Mucosa of gallbladder (tissue), 1 donor: ENCODE measurements at regions not wholly inside any gene's neighbourhood (a gene's known extent, or its start where the extent isn't known, plus 50 kb on each side); places are given as distances from the start of the nearest gene placed in this dataset.

Experiments used
- DNase-seq: peaks from one replicate; pipeline ENCODE4 v3.0.0-alpha.2; 2020; ENCODE audit warnings: low spot score
- donor health status: DM: no; HTN: no; CAD: no.

DNA sequence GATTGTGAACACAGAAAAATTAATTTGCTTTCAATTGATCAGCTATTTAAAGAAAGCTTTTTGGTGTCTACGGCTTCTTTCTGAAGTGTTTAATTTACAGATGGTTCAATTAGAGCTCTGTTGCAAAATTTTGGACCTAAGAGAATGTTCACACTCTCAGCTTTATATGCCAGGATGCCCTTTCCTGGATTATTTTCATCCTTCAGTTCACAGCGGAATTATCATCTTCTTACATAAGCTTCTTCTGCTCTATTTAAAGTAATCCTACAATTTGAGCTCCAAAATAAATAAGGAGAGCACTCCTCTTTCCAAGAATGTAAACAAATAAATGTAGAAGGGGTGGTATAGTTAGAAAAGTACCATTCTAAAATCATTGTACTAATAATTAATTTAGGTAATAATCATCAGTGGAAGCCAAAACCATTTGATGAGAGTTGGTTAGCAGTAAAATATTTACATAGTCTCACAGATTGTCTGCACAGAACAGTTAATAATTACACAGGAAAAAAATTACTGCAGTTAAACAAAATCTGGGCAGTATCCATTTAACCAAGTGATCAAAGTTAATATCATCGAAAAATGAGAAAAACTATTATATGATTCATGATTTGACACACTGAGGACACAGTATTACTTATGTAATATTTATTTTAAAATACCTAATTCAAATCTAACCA lies 298.0 kb upstream of the TMEM229A start:
- no peak for DNase-seq

DNA sequence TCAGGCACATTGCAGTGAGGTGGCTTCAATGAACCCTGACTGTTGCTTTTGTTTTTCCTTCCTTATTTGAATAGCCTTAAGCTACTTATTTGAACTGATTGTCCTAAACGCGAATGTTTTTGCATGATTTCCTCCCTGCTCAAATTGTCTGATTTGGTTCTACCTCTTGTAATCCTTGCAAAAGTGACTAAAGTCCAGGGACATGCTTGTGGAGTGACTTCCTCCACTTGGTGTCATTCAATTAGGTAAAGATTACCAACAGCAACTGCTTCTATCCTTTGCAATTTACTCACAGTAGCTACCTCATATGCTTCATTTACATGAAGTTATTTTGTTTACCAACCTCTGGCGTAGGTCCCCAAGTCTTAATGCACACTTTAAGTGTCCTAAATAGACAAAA lies 295.9 kb upstream of the TMEM229A start:
- no peak for DNase-seq

DNA sequence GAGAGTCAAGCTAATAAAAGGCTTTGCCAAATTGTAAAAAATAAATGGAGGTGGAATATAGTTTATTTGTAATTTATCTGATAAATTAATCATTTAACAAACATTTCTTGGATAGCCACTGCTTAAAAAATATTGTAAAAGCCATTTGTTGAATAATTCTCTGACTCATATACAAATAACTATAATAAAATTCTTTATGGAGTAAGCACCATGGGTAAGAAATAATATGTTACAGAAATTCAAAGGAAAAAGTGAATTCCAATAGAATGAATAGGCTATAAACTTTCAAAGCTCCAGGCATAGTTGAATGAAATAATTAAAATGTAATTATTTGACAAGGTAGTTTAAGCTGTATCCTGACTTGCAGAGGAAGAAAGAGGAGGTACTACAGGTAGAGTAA lies 291.4 kb upstream of the TMEM229A start:
- no peak for DNase-seq

DNA sequence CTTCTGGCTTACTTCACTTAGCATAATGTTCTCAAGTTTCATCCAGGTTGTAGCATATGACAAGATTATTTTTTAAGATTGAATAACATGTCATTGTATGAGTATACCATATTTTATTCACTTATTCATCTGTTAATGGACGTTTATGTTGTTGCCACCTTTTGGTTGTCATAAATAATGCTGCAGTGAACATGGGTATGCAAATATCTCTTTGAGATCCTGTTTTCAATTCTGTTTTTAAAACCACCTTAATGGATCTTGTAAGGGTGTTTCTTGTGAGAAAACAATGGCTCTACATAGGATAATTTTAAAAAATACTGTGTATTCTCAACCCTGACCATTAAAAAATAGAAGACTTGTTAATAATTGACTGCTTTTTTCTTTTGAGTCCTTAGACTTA lies 290.7 kb upstream of the TMEM229A start:
- no peak for DNase-seq

DNA sequence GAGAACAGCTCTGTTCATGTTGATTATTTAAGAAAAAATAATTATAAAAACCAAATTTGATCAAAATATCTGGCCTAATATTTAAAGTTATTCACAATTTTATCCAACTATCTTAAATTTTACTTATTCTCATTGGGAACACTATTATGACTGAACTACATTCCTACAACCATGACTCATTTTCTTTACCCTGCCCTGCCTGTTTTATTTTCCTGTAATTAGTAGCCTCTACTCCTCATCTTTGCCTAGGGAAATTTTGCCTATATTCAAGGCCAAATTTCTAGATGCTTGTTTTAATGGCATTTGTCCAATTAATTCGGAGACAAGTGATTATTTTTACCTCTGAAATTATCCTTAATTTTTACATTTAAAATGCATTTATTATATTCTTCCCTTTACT lies 289.7 kb upstream of the TMEM229A start:
- DNase-seq = no peak

DNA sequence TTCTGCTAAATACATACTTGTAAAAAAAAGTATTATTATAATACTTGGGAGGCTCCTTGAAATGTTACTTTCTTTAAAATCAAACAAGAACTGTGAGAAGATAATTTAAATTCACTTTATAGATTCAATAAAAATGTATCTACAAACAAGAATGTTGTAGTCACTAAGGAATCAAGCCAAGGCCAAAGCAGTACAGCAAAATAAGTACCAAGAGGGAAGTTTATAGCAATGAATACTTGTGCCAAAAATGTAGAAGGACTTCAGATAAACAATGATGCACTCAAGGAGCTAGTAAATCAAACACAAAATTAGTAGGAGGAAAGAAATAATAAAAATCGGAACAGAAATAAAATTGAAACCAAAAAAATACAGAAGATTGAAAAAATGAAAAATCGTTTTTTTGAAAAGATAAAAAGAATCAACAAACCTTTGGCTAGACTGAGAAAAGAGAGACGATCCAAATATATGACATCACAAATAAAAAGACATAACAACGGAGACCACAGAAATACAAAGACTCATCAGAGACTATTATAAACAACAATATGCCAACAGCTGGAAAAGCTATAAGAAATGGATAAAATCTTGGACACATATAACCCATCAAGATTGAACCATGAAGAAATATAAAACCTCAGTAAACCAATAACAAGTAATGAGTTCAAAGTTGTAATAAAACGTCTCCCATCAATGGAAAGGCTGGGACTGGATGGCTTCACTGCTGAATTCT lies 286.0 kb upstream of the TMEM229A start:
- DNase-seq = no peak

DNA sequence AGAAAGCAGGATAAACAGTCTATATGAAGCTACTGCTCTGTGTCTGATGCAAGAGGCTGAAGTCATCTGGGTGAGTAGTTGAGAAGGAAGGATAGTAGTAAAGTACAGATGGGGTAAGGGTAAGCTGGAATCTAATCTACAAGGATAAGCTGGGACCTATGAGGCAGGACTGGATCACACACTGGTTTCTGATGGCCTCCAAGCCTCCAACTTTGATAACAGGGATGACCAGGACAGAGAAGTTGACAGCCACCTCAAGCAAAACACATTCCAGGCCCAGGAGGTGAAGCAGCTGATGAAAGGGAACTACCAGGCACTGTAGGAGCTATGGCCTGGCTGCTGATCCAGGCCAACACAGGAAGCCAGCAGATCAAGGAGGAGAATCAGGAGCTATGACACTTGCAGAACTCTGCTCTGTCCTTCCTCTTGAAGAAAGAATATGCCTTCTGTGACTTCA lies 278.1 kb upstream of the TMEM229A start:
- DNase-seq = no peak

DNA sequence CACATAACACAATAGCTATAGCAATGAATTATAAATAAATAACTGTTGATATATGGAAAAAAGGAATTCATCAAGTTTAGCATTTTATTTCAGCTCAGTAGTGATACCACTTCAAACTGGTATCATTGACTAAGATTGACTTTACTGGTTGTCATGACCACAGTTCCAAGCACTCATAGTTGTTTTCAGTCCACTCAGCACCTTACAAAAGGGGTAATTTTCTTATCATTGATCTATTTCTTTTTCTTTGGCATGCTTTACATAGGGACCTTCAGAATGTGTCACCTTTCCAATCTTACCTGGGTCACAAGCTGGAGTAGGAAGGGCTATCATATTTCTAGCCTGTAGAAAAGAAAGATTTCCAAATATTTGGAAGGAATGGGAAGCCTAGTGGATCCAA lies 275.5 kb upstream of the TMEM229A start:
- no peak for DNase-seq

DNA sequence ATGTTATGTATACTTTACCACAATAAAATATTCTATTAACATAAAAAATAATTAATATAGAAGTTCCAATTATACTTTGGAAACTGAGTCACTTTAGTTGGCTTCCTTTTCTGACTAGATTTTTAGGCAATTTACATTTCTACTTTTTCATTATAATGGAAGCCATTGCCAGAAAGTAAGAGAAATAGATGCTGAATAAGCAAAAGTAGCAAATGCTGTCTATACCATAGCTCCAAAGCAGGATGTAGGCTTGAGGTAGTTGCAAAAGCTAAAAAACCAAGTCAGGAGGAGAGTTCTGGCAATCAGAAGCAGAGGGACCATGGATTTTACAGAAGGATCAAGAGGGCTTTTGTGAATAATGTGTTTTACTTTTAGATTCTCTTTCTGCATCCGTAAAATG lies 262.4 kb upstream of the TMEM229A start:
- no peak for DNase-seq

DNA sequence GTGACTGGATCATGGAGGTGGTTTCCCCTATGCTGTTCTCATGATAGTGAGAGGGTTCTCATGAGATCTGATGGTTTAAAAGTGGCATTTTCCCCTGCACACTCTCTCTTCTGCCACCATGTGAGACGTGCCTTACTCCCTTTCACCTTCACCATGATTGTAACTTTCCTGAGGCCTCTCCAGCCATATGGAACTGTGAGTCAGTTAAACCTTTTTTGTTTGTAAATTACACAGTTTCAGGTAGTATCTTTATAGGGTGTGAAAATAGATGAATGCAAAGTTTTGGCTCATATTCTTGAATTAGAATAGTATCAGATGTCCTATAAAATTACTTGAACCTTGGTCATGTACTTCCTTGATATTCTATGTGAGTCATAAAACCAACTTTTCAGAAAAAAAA lies 252.1 kb upstream of the TMEM229A start:
- no peak for DNase-seq

DNA sequence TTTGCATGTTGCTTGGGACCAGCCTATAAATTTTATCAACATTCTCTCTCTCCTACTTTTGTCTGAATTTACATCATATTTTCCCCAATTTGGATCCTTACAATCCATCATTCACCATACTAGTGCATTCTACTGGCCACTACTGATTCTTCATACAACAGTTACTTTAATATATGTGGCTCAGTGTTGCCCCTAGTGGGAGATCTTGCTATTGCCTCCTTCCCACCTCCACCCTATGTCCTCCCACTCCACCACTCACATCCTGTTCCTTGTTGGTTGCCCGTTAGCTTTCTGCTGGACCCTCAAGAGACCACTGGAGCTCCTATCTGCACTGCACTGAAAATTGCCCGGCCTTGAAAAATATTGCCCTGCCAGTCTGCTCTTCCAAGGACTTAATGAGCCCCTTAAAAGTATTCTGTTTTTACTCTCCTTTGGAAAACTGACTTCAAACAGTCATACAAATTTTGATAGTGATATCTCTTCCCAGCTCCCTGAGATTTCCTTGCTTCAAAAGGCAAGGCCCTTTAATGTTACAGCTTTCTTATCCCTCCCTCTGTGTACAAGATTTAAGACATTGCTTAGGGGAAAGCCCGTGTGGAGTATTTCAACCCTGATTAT lies 243.2 kb upstream of the TMEM229A start:
- DNase-seq = no peak

DNA sequence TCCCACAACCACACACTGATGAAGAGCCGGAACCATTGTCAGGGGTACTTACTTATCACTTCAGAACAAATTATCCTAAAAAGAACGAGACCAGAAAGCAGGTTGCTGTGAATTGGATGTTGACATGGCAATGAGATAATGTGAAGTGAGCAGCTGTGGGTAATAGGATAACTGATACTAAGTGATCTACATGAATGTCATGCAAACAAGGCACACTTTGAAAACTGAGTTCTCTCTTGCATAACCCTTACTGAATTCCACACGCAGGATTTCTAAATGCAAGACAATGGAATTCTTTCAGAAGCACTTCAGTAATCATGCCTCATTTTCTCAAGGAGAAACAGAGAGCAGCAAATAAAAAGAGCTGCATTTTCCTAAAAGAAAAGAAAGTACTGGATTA lies 242.5 kb upstream of the TMEM229A start:
- no peak for DNase-seq

DNA sequence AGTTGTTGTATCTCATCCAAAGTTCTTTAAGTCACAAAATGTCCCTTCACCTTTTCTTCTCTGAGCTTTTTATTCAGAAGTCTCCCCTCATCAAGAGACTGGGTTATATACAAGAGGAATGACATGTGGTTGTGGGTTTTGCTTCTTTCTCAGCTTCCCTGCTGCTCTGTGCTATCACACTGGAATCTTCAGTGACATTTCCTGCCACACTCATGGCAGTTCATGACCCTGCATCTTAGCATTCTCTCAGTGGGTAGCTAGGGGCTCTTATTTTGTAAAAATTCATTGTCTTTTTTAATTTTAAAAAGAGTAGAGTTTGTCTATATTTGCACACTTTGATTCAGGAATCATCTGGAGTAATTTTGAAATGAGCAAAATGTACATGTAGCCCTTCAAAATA lies 236.9 kb upstream of the TMEM229A start:
- DNase-seq = no peak

DNA sequence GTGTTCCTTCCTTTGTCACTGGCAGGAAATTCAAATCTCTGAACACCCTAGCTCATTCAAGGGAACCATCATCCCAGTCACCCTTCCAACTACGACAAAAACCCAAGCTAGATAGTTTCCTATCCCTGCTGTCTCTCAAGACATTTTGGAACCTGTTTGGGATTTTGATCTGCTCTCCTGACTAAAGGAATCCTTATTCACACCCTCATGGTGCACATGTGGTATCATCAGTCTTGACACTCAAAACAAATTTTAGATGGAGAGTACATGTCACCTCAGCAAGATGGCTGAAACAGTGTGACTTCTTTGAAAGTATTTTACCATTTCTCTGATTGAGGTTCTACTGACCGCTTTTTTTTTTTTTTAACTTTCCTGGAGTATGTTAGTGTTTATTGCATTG lies 234.3 kb upstream of the TMEM229A start:
- DNase-seq = no peak

DNA sequence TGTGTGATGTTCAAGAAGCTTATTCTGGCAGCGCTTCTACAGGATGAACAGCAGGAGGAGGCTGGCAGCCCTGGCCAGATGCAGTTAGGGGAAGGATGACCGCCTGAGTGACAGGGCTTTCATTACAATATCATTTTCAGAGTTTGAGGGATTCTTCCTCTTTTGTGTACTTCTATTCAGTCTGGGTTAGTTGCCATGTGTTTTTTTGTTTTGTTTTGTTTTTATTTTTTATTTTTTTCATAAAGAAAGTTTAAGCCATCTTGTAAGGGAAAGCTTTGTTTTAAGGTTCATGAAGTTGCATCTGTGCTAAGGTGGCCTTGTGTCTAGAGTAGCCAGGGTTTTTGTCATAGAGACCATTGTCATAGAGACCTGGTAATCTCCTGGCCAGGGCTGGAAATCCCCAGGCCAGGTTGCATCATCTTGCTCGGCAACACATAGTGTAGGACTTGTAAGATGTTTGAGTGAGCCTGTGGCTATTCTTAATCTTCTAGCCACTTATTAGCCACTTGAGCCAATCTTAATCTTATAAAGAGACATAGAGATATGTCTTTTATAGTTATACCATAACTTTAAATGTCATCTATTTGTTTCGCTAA lies 230.5 kb upstream of the TMEM229A start:
- DNase-seq = no peak

DNA sequence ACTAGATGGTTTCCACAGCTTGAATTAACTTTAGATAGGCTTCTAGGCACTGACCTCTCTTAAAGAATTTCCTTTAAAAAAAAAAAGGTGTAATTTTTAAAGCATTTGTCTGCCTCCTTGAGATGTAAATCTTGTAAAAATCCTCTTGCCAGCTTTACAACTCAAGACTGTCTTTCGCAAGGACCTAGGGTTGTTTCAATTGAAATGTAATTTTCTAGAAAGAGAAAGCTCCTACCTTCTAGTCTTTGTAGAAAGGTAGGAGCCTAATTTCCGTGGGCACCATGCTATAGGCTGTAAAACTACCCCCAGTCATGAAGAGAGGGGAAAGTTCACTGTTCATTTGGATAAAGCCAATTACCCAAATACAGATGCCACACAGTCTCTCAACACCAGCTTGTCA lies 228.8 kb upstream of the TMEM229A start:
- DNase-seq = no peak

DNA sequence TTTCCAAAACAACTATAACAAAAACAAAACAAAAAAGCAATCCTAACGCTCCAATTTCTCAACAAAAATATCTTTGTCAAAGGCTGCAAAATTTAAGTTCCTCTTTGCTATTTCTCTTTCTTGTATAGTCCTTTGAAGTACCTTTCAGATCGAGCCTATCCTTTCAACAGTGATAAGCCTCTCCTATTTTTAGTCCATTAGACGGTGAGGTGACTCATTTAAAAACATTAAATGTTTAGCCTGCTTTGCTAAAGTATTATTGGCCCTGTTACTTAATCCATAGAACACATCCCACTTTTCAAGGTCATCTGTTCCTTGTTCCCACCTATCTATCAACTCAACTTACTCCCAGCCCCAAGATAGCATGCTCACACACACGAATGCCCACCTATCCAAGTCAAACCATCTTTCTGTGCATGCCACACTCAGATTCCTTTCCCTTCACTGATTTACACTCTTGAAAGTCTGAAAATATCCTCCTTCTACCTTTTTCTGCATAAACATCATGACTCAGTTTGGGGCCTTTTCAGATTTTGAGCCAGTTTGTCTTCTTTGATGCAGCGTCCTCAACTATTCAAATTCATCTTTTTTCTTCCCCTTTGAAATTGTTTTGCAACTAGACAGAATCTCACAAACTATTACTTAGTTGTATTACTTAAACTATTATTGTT lies 224.9 kb upstream of the TMEM229A start:
- no peak for DNase-seq

DNA sequence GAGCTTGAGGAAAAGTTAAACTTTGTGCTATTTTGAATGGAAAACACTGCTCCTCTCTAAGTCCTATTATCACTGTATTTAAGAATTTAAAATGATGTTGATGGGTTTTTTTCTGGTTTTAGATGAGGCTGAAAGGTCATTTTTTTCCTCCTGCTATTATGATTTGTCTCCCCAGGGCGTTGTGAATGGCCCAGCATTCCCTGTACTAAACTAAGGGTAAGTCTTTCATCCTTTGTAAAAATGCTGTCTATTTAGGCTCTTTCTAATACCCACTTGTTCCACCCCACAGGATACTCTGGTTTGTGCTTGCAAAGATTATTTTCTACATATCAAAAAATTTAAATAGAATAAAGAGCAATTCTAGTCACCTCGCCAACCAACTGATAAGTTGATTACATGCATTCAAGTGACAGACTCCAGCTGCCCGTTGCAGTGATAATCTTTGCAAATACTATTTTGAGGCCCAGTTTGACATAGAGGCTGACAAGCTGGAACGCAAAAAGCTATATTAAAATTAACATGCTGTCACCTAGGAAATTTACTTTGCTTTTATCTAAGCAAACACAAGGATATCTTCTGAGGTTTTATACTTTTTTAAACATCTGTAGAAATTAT lies 222.3 kb upstream of the TMEM229A start:
- no peak for DNase-seq

DNA sequence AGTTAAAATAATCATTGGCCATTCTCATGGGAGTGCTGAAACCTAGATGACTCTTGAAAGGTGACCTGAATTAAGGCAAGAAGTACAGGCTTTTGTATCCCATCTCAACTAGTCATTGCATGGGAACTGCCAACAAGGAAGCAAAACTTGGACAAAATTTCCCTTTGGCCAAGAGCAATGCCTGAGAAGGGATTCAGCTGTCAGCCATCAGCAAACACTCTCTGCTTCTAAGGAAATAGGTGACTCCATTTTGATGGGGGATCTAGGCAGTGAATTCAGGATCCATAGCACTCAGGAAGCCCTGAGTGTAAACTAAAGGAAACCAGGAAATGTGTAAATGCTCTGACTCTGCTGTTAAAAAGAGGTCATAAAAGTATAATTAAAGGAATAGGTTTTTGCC lies 221.5 kb upstream of the TMEM229A start:
- no peak for DNase-seq

DNA sequence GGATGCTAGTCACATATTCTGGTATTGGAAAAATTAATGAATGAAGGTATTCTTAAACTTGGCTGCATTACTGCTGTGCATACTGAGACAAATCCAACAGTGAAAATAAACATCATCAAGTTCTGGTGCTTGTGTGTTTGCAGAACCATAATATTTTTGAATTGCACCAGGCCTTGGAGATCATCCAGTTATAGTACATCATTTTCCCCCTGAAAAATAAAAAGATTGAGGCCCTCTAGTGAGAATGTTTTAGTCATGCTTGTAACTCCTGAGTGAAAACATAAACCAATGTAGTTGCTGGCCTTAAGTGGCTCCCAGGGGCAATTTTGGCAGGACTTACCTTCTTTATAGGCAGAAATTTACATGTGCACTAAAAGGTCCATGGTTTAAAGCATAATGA lies 218.8 kb upstream of the TMEM229A start:
- DNase-seq = no peak

DNA sequence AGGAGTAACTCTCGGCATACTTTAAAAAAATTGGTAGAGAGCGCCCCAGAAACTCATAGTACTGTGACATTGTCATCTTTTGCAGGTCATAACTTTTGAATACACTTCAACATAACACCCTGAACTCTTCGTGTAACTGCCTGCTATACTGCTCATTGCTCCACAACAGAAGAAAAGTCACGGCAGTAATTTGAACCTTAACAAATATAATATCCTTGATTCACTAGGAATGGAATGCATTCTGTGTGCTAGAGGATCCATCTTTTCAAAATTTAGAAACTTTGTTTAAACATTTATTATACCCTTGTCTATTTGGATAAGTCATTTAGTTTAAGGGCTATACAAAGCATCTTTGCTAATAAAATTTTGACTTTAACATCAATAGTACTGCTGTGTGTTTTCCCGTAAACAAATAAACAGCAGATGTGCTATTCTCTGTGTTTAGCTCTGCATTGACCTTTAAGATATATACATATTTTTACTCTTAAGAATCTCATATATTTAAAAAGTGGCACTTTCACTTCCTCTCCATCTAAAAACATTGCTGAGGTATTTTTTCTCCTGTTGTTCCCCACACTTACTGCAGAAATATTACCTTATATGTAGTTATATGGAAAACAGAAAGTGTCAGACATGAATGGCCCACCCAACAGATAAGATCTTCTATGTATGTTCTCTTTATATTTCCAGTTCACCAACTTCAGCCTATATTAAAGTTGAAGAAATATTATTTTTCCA lies 217.6 kb upstream of the TMEM229A start:
- DNase-seq = no peak
